Right lung (tissue), 2 donors: ENCODE measurements at regions not wholly inside any gene's neighbourhood (a gene's known extent, or its start where the extent isn't known, plus 50 kb on each side); places are given as distances from the start of the nearest gene placed in this dataset.
"Not testable (repeated sequence)": the region's sequence is repeated elsewhere in the genome, so short reads cannot be mapped to it uniquely, and the experiment has no call there.

Experiments used
- DNase-seq, 2 donors: peaks; one replicate each; pipeline ENCODE4 v3.0.0-alpha.2; 2013

GRCh38 chrX:25141684-25142083, 125.9 kb upstream of the ARX start:
- DNase-seq, result no peak

GRCh38 chrX:25131055-25131454, 115.3 kb upstream of the ARX start:
- no peak for DNase-seq

GRCh38 chrX:25130619-25131018, 114.9 kb upstream of the ARX start:
- DNase-seq, result no peak

GRCh38 chrX:25125483-25125882, 109.7 kb upstream of the ARX start:
- DNase-seq, result no peak

GRCh38 chrX:25124391-25124790, 108.6 kb upstream of the ARX start:
- no peak for DNase-seq

GRCh38 chrX:25112156-25112555, 96.4 kb upstream of the ARX start:
- DNase-seq, result no peak

- DNase-seq, result peak in 1 of 2 donors; percentile 22
Measured at GRCh38 chrX:25108481-25108880, 92.7 kb upstream of the ARX start.

GRCh38 chrX:25105221-25105620, 89.5 kb upstream of the ARX start:
- DNase-seq, result no peak

- DNase-seq, result peak in 1 of 2 donors; percentile 15
Measured at GRCh38 chrX:25096522-25097045, 80.8 kb upstream of the ARX start.

GRCh38 chrX:25091152-25091551, 75.4 kb upstream of the ARX start:
- DNase-seq, result not testable (repeated sequence)

- no peak for DNase-seq
Measured at GRCh38 chrX:25084446-25084845, 68.7 kb upstream of the ARX start.

- no peak for DNase-seq
Measured at GRCh38 chrX:25083661-25084060, 67.9 kb upstream of the ARX start.

- DNase-seq, result no peak
Measured at GRCh38 chrX:25079020-25079419, 63.3 kb upstream of the ARX start.

- DNase-seq, result no peak
Measured at GRCh38 chrX:25076941-25077500, 61.3 kb upstream of the ARX start.

- no peak for DNase-seq
Measured at GRCh38 chrX:25072247-25072646, 56.5 kb upstream of the ARX start.

GRCh38 chrX:25070038-25070437, 54.3 kb upstream of the ARX start:
- DNase-seq, result no peak

GRCh38 chrX:25069209-25069608, 53.4 kb upstream of the ARX start:
- no peak for DNase-seq

- no peak for DNase-seq
Measured at GRCh38 chrX:25068340-25068739, 52.6 kb upstream of the ARX start.

GRCh38 chrX:25067271-25068172, 51.8 kb upstream of the ARX start:
- no peak for DNase-seq

- no peak for DNase-seq
Measured at GRCh38 chrX:25066131-25066530, 50.4 kb upstream of the ARX start.
